ENCODE measurements at regions not wholly inside any gene's neighbourhood (a gene's known extent, or its start where the extent isn't known, plus 50 kb on each side); places are given as distances from the start of the nearest gene placed in this dataset.

- no peak for TF ChIP-seq ATF2 (IDR thresholded peaks at IDR 0.05; ENCODE audit: low read length)
- no peak for TF ChIP-seq MAX (IDR thresholded peaks at IDR 0.05)
These were observed 454.9 kb downstream of the BTBD3 start (continued) for GRCh38 chr20:12372557-12372956.

Measured in H1 (cell line).